ENCODE measurements at regions not wholly inside any gene's neighbourhood (a gene's known extent, or its start where the extent isn't known, plus 50 kb on each side); places are given as distances from the start of the nearest gene placed in this dataset.

DNA sequence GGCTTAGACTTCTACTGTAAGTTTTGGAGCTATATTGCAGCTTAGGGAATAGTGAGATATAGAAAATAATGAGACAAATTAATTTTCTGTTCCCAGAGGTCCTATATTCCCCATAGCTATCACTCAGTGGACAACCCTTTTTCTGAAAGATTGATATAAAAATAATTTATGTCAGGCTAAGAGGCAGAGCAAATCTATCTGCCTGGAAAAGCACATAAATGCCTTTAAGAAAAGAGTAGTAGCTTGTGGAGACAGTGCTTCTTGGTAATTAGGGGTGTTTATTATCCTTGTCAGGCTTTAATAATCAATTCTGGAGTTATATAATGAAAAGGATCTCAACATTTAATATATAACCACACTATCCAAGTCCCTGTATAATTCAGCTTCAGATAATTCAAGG lies 1162.8 kb upstream of the PCDH20 start:
- intact Hi-C loops (cut with micrococcal nuclease; ENCODE audit: unreplicated experiment): no loop called here
- FAIRE-seq (no peak), DNase-seq (ENCODE audit: low spot score) (no peak), ATAC-seq (no peak)
- ChIA-PET POLR2A (no interaction called here), CTCF (ENCODE audit: low intra/inter-chr PET ratio, low total read pairs) (no interaction called here)
- H3K27me3 ChIP-seq (ENCODE audit: control insufficient read depth in 1 of 2, insufficient read depth in 2 of 2, low read length in 2 of 2): no peaks in the 10 kb centered on the region
- no peaks in the 10 kb centered on the region for H3K79me2 ChIP-seq (ENCODE audit: insufficient read depth, low read length)
- in situ Hi-C loops (cut with HindIII; ENCODE audit: extremely low pct_ligation_motif_present, low pct_unique_long_range_greater_than_20kb): no loop called here
- no peak overlapping the region for H3K27ac ChIP-seq (ENCODE audit: extremely low read length, insufficient read depth, low read length)
- H3K9me3 ChIP-seq (ENCODE audit: low read length): no peaks in the 10 kb centered on the region
- no peaks in the 10 kb centered on the region for H3K4me1 ChIP-seq (ENCODE audit: insufficient read depth, low read length)
- H3K36me3 ChIP-seq (replicated peaks in 1 of 2; ENCODE audit: control insufficient read depth in 1 of 2, insufficient read depth in 2 of 2, low read length in 2 of 2): no peaks in the 10 kb centered on the region
- BruUV-seq (replicated peaks): no TSS peak
- no peak for TF ChIP-seq RFX3 (CRISPR knock-in tag; IDR thresholded peaks at IDR 0.05)
- TF ChIP-seq FOXM1 (CRISPR knock-in tag; IDR thresholded peaks at IDR 0.05): no peak
- no peak for TF ChIP-seq CEBPB (IDR thresholded peaks at IDR 0.05; ENCODE audit: borderline replicate concordance, low read depth, low read length)
- TF ChIP-seq, protein P1, sequence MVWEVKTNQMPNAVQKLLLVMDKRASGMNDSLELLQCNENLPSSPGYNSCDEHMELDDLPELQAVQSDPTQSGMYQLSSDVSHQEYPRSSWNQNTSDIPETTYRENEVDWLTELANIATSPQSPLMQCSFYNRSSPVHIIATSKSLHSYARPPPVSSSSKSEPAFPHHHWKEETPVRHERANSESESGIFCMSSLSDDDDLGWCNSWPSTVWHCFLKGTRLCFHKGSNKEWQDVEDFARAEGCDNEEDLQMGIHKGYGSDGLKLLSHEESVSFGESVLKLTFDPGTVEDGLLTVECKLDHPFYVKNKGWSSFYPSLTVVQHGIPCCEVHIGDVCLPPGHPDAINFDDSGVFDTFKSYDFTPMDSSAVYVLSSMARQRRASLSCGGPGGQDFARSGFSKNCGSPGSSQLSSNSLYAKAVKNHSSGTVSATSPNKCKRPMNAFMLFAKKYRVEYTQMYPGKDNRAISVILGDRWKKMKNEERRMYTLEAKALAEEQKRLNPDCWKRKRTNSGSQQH (CRISPR knock-in tag; IDR thresholded peaks at IDR 0.05; ENCODE audit: low read depth): no peak
- TF ChIP-seq CBFB (CRISPR knock-in tag; IDR thresholded peaks at IDR 0.05): no peak
- H2AFZ ChIP-seq (ENCODE audit: low read length): no peak overlapping the region
- no peaks in the 10 kb centered on the region for H4K20me1 ChIP-seq (ENCODE audit: insufficient read depth, low read length)
- H3K4me2 ChIP-seq (ENCODE audit: low read depth, low read length): no peak overlapping the region
- H3K4me3 ChIP-seq (replicated peaks in 1 of 3; ENCODE audit: insufficient read depth in 1 of 3, low read depth in 2 of 3, low read length in 3 of 3): no peak overlapping the region
- no peak overlapping the region for H3K9ac ChIP-seq (ENCODE audit: insufficient read depth, low read depth, low read length)

GRCh38 chr13:62564770-62565169 lies 1149.1 kb upstream of the PCDH20 start:
- Histone ChIP-seq H3K27ac (ENCODE audit: extremely low read length, insufficient read depth, low read length) (no peak overlapping the region), H3K36me3 (replicated peaks in 1 of 2; ENCODE audit: control insufficient read depth in 1 of 2, insufficient read depth in 2 of 2, low read length in 2 of 2) (no peaks in the 10 kb centered on the region), H3K9me3 (ENCODE audit: low read length) (no peaks in the 10 kb centered on the region), H3K9ac (ENCODE audit: insufficient read depth, low read depth, low read length) (no peak overlapping the region), H3K4me1 (ENCODE audit: insufficient read depth, low read length) (no peaks in the 10 kb centered on the region), H2AFZ (ENCODE audit: low read length) (no peak overlapping the region), H3K27me3 (ENCODE audit: control insufficient read depth in 1 of 2, insufficient read depth in 2 of 2, low read length in 2 of 2) (no peaks in the 10 kb centered on the region), H3K4me3 (replicated peaks in 1 of 3; ENCODE audit: insufficient read depth in 1 of 3, low read depth in 2 of 3, low read length in 3 of 3) (no peak overlapping the region), H3K79me2 (ENCODE audit: insufficient read depth, low read length) (no peaks in the 10 kb centered on the region), H4K20me1 (ENCODE audit: insufficient read depth, low read length) (no peaks in the 10 kb centered on the region), H3K4me2 (ENCODE audit: low read depth, low read length) (no peak overlapping the region)
- no peak for ATAC-seq
- POLR2A ChIA-PET: no interaction called here
- intact Hi-C loops (cut with micrococcal nuclease; ENCODE audit: unreplicated experiment) (no loop called here), in situ Hi-C loops (cut with HindIII; ENCODE audit: extremely low pct_ligation_motif_present, low pct_unique_long_range_greater_than_20kb) (no loop called here)
- BruUV-seq (replicated peaks): no TSS peak
- CTCF ChIA-PET (ENCODE audit: low intra/inter-chr PET ratio, low total read pairs): no interaction called here
- no peak for DNase-seq (ENCODE audit: low spot score)
- FAIRE-seq: no peak
- WGBS (ENCODE audit: low lambda C conversion rate): 0% methylated on average over 3 of the region's 3 CpGs
- TF ChIP-seq ZFYVE20 (CRISPR knock-in tag; IDR thresholded peaks at IDR 0.05; ENCODE audit: borderline replicate concordance, low read depth) (no peak), PAXIP1 (CRISPR knock-in tag; conservative IDR thresholded peaks at IDR 0.05) (no peak), MIER2 (CRISPR knock-in tag; IDR thresholded peaks at IDR 0.05) (no peak), JDP2 (CRISPR knock-in tag; IDR thresholded peaks at IDR 0.05; ENCODE audit: borderline replicate concordance) (no peak), RFXAP (CRISPR knock-in tag; IDR thresholded peaks at IDR 0.05; ENCODE audit: borderline replicate concordance) (no peak), MED13 (CRISPR knock-in tag; IDR thresholded peaks at IDR 0.05) (no peak), THAP9 (CRISPR knock-in tag; IDR thresholded peaks at IDR 0.05; ENCODE audit: borderline replicate concordance) (no peak)
